HL-60 (cell line): ENCODE measurements at regions not wholly inside any gene's neighbourhood (a gene's known extent, or its start where the extent isn't known, plus 50 kb on each side); places are given as distances from the start of the nearest gene placed in this dataset.

Experiments
- DNase-seq, 2 experiments: peaks; one replicate each; pipeline ENCODE4 v3.0.0-alpha.2; 2010 to 2020; ENCODE audit warnings: low read depth in 1 of 2, low spot score in 1 of 2
- H3K27ac ChIP-seq: fragments of 250-450 bp; sonication (Bioruptor Pico); replicated peaks from 2 replicates; pipeline ENCODE4 v1.5.1; 2020; ENCODE audit warnings: mild to moderate bottlenecking, moderate library complexity
- H3K27me3 ChIP-seq: fragments of 250-450 bp; sonication (Bioruptor Pico); 2 replicates; pipeline ENCODE4 v1.5.1; 2021; ENCODE audit warnings: mild to moderate bottlenecking, moderate library complexity; ENCODE audit not compliant: insufficient read depth, poor library complexity, severe bottlenecking
- H3K4me3 ChIP-seq: replicated peaks from 2 replicates; pipeline ENCODE4 v1.5.1; 2011; ENCODE audit warnings: mild to moderate bottlenecking, control low read depth, low read length; ENCODE audit not compliant: insufficient read depth
- CTCF ChIP-seq: IDR thresholded peaks from one replicate; pipeline ENCODE4 v1.5.1; 2011; ENCODE audit warnings: low read length, control low read depth, inconsistent platforms; ENCODE audit not compliant: insufficient read depth
- GABPA ChIP-seq: IDR thresholded peaks from 2 replicates; pipeline ENCODE4 v1.6.1; 2012; ENCODE audit warnings: low read depth
- POLR2AphosphoS5 ChIP-seq: IDR thresholded peaks from 2 replicates; pipeline ENCODE4 v1.6.1; 2012; ENCODE audit warnings: low read depth
- REST ChIP-seq: IDR thresholded peaks from 2 replicates; pipeline ENCODE4 v1.6.1; 2012; ENCODE audit warnings: low read depth; ENCODE audit not compliant: insufficient replicate concordance
- SPI1 ChIP-seq: IDR thresholded peaks from 2 replicates; pipeline ENCODE4 v1.6.1; 2012; ENCODE audit warnings: low read depth, mild to moderate bottlenecking, borderline replicate concordance

- H3K27ac ChIP-seq, result no peak overlapping the region
- TF ChIP-seq REST (no peak), SPI1 (no peak), CTCF (no peak), POLR2AphosphoS5 (no peak), GABPA (no peak)
- no peak for DNase-seq
- no peaks in the 10 kb centered on the region for H3K27me3 ChIP-seq
- H3K4me3 ChIP-seq, result no peak overlapping the region
Measured at GRCh38 chr18:73645160-73645715, 502.4 kb downstream of the FBXO15 start.

GRCh38 chr18:73639788-73640187, 507.8 kb downstream of the FBXO15 start:
- no peak for TF ChIP-seq CTCF
- no peak for TF ChIP-seq POLR2AphosphoS5
- no peak for TF ChIP-seq GABPA
- TF ChIP-seq SPI1, result no peak
- no peak for TF ChIP-seq REST
- H3K27me3 ChIP-seq, result no peaks in the 10 kb centered on the region
- H3K27ac ChIP-seq, result no peak overlapping the region
- no peak overlapping the region for H3K4me3 ChIP-seq
- DNase-seq, result no peak

GRCh38 chr18:73638709-73639108, 508.9 kb downstream of the FBXO15 start:
- Histone ChIP-seq H3K27me3 (no peaks in the 10 kb centered on the region), H3K27ac (no peak overlapping the region), H3K4me3 (no peak overlapping the region)
- no peak for DNase-seq
- TF ChIP-seq REST (no peak), CTCF (no peak), POLR2AphosphoS5 (no peak), SPI1 (no peak)
